ENCODE measurements at regions not wholly inside any gene's neighbourhood (a gene's known extent, or its start where the extent isn't known, plus 50 kb on each side); places are given as distances from the start of the nearest gene placed in this dataset.

GRCh38 chr11:90449606-90450005 lies 226.8 kb upstream of the CHORDC1 start:
- Histone ChIP-seq H3K9me1 (ENCODE audit: insufficient read depth, low read length) (no peaks in the 10 kb centered on the region), H3K4me3 (ENCODE audit: insufficient read depth, low read depth, low read length) (no peak overlapping the region), H2BK120ac (ENCODE audit: low read depth, low read length) (no peak overlapping the region), H3K18ac (ENCODE audit: low read depth, low read length) (no peak overlapping the region), H3K4me1 (ENCODE audit: control insufficient read depth, insufficient read depth, low read length) (no peaks in the 10 kb centered on the region), H3K9me3 (ENCODE audit: control insufficient read depth, insufficient read depth, low read length) (0 out of 2 replicates have a peak, but pooled peaks cover 1% of the 10 kb centered on the region), H2AFZ (replicated peaks; ENCODE audit: low read length, poor library complexity) (no peak overlapping the region), H2AK5ac (ENCODE audit: low read depth, low read length) (no peak overlapping the region), H3K14ac (replicated peaks; ENCODE audit: low read depth, low read length) (no peak overlapping the region), H3K36me3 (ENCODE audit: control insufficient read depth, insufficient read depth, low read length) (no peaks in the 10 kb centered on the region), H3K23ac (ENCODE audit: low read depth, low read length) (no peak overlapping the region), H3K9ac (ENCODE audit: low read depth, low read length) (no peak overlapping the region), H2AK9ac (replicated peaks; ENCODE audit: low read depth, low read length, poor library complexity) (no peak overlapping the region), H3K27me3 (ENCODE audit: control insufficient read depth, insufficient read depth, low read length) (no peaks in the 10 kb centered on the region), H2BK15ac (ENCODE audit: low read depth, low read length) (no peak overlapping the region), H4K5ac (ENCODE audit: low read depth, low read length) (no peak overlapping the region), H3K4me2 (ENCODE audit: low read depth, low read length) (no peak overlapping the region), H3K27ac (ENCODE audit: insufficient read depth, low read length) (no peak overlapping the region), H3K56ac (ENCODE audit: extremely low read depth, insufficient read depth, low read length) (no peak overlapping the region), H4K20me1 (ENCODE audit: insufficient read depth, low read length) (no peaks in the 10 kb centered on the region), H3K4ac (ENCODE audit: low read depth, low read length) (no peak overlapping the region), H4K8ac (ENCODE audit: low read depth in 2 of 2, low read length in 2 of 2) (no peak overlapping the region), H3K79me1 (ENCODE audit: low read depth in 1 of 2, low read length in 2 of 2) (no peaks in the 10 kb centered on the region), H4K91ac (ENCODE audit: insufficient read depth, low read depth, low read length) (no peak overlapping the region), H2BK5ac (ENCODE audit: low read depth, low read length, poor library complexity, severe bottlenecking) (no peak overlapping the region), H2BK20ac (ENCODE audit: low read depth, low read length) (no peak overlapping the region)
- CTCF ChIA-PET = no interaction called here
- in situ Hi-C loops (cut with MboI; ENCODE audit: low sequenced_read_pairs) = no loop called here
- TF ChIP-seq MAZ (IDR thresholded peaks at IDR 0.05; ENCODE audit: borderline replicate concordance, low read depth, low read length) (no peak), RFX5 (IDR thresholded peaks at IDR 0.05; ENCODE audit: low read depth, low read length) (no peak), RCOR1 (IDR thresholded peaks at IDR 0.05; ENCODE audit: insufficient replicate concordance, low read length) (no peak), NFE2L2 (IDR thresholded peaks at IDR 0.05; ENCODE audit: low read depth, low read length) (no peak), CHD1 (IDR thresholded peaks at IDR 0.05; ENCODE audit: low read depth, low read length) (no peak), MAFK (IDR thresholded peaks at IDR 0.05; ENCODE audit: low read depth, low read length) (no peak), RAD21 (IDR thresholded peaks at IDR 0.05; ENCODE audit: low read length) (no peak), BHLHE40 (IDR thresholded peaks at IDR 0.05; ENCODE audit: low read depth, low read length) (no peak), SMC3 (IDR thresholded peaks at IDR 0.05; ENCODE audit: low read depth, low read length) (no peak)
- TF ChIP-seq, protein P1, sequence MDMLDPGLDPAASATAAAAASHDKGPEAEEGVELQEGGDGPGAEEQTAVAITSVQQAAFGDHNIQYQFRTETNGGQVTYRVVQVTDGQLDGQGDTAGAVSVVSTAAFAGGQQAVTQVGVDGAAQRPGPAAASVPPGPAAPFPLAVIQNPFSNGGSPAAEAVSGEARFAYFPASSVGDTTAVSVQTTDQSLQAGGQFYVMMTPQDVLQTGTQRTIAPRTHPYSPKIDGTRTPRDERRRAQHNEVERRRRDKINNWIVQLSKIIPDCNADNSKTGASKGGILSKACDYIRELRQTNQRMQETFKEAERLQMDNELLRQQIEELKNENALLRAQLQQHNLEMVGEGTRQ (IDR thresholded peaks at IDR 0.05; ENCODE audit: low read depth, low read length) = no peak
- TF ChIP-seq, protein P2, sequence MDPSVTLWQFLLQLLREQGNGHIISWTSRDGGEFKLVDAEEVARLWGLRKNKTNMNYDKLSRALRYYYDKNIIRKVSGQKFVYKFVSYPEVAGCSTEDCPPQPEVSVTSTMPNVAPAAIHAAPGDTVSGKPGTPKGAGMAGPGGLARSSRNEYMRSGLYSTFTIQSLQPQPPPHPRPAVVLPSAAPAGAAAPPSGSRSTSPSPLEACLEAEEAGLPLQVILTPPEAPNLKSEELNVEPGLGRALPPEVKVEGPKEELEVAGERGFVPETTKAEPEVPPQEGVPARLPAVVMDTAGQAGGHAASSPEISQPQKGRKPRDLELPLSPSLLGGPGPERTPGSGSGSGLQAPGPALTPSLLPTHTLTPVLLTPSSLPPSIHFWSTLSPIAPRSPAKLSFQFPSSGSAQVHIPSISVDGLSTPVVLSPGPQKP (IDR thresholded peaks at IDR 0.05; ENCODE audit: borderline replicate concordance, low read depth, low read length) = no peak
- no CpG with 5 or more reads among the region's 2 CpGs for WGBS, 2 experiments (ENCODE audit: extremely low coverage in 2 of 2, insufficient read length in 1 of 2)
- intact Hi-C loops (cut with micrococcal nuclease) = no loop called here
- dilution Hi-C loops (cut with HindIII; ENCODE audit: low sequenced_read_pairs, unreplicated experiment) = no loop called here
- POLR2A ChIA-PET (ENCODE audit: unreplicated experiment) = no interaction called here
- no TSS peak for BruUV-seq (replicated peaks)
- DNase-seq = no peak
- ATAC-seq (ENCODE audit: low read depth) = no peak

All from IMR-90 (cell line).